ENCODE measurements at regions not wholly inside any gene's neighbourhood (a gene's known extent, or its start where the extent isn't known, plus 50 kb on each side); places are given as distances from the start of the nearest gene placed in this dataset.

DNA sequence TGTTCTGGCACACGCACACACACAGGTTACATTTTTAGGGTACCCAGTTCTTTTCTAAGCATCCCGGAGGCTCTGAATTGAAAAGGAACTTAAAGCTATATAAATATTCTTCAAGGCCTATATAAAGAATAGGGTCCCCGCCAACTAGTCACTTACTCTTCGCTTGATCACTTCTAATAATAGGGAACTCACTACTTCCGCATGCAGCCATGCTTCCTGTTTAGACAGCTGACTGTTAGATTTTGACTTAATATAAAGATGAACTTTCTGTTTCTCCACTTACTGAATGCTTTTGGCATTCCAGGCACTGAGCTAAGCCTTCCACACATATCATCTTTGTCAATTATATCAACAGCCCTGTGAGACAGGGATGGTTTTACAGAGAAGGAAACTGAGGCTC, 259.6 kb downstream of the TSHZ3 start:
- Histone ChIP-seq H3K9me3 (no peaks in the 10 kb centered on the region), H3K36me3 (no peaks in the 10 kb centered on the region), H3K4me1 (no peaks in the 10 kb centered on the region), H3K27me3 (no peaks in the 10 kb centered on the region), H3K27ac (peak overlapping the region in 1 of 4 donors; percentile 2), H3K4me3 (no peak overlapping the region)
- no peak for TF ChIP-seq POLR2A (IDR thresholded peaks at IDR 0.05)
- TF ChIP-seq, protein P1, sequence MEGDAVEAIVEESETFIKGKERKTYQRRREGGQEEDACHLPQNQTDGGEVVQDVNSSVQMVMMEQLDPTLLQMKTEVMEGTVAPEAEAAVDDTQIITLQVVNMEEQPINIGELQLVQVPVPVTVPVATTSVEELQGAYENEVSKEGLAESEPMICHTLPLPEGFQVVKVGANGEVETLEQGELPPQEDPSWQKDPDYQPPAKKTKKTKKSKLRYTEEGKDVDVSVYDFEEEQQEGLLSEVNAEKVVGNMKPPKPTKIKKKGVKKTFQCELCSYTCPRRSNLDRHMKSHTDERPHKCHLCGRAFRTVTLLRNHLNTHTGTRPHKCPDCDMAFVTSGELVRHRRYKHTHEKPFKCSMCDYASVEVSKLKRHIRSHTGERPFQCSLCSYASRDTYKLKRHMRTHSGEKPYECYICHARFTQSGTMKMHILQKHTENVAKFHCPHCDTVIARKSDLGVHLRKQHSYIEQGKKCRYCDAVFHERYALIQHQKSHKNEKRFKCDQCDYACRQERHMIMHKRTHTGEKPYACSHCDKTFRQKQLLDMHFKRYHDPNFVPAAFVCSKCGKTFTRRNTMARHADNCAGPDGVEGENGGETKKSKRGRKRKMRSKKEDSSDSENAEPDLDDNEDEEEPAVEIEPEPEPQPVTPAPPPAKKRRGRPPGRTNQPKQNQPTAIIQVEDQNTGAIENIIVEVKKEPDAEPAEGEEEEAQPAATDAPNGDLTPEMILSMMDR (IDR thresholded peaks at IDR 0.05), result no peak
- WGBS, 2 donors, result 59 to 82% methylated on average over 5 of the region's 5 CpGs
- intact Hi-C loops (cut with DNase I), result no loop called here
- no peak for DNase-seq

DNA sequence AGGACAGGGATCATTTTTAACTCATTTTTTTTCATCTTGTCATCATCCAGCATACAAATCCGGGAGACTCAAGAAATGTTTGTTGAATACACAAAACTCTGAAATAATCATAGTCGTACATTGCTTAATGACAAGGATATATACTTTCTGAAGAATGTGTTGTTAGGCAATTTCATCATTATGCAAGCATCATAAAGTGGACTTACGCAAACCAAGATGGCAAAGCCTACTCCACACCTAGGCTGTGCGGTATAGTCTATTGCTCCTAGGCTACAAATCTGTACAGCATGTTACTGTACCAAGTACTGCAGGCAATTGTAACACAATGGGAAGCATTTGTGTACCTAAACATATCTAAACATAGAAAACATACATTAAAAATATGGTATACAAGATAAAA, 264.1 kb downstream of the TSHZ3 start:
- 82 to 89% methylated on average over 4 of the region's 4 CpGs for WGBS, 2 donors
- DNase-seq, result no peak
- no peaks in the 10 kb centered on the region for H3K36me3 ChIP-seq
- TF ChIP-seq, protein P1 (IDR thresholded peaks at IDR 0.05), result no peak
- TF ChIP-seq POLR2A (IDR thresholded peaks at IDR 0.05), result no peak
- H3K4me1 ChIP-seq, result no peaks in the 10 kb centered on the region
- H3K4me3 ChIP-seq, result no peak overlapping the region
- intact Hi-C loops (cut with DNase I), result no loop called here
- H3K27me3 ChIP-seq, result no peaks in the 10 kb centered on the region
- H3K27ac ChIP-seq, result no peak overlapping the region
- no peaks in the 10 kb centered on the region for H3K9me3 ChIP-seq

DNA sequence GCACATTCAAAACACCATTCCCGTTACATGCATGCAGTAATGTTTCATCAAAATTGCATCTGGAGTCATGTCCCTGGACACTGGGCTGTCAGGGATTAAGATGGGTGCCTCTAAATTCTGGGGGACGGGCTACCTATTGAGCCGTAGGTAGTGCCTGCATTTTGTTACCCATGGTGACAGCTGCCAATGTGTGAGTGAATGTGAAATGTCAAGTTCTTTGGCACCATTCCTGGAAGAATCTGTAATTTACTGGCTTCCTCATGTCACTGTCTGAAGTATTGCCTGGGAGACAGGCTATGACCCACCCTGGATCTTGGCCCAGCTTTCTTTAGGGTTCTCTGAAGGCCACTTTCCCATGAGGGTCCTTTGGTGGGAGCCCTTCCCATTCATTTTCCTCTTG, 266.1 kb downstream of the TSHZ3 start:
- H3K27me3 ChIP-seq, result no peaks in the 10 kb centered on the region
- H3K27ac ChIP-seq, result no peak overlapping the region
- WGBS, 2 donors, result 51 to 68% methylated on average over 3 of the region's 3 CpGs
- no peak overlapping the region for H3K4me3 ChIP-seq
- DNase-seq, result no peak
- intact Hi-C loops (cut with DNase I), result no loop called here
- no peaks in the 10 kb centered on the region for H3K4me1 ChIP-seq
- no peaks in the 10 kb centered on the region for H3K9me3 ChIP-seq
- TF ChIP-seq, protein P1 (IDR thresholded peaks at IDR 0.05), result no peak
- H3K36me3 ChIP-seq, result no peaks in the 10 kb centered on the region

DNA sequence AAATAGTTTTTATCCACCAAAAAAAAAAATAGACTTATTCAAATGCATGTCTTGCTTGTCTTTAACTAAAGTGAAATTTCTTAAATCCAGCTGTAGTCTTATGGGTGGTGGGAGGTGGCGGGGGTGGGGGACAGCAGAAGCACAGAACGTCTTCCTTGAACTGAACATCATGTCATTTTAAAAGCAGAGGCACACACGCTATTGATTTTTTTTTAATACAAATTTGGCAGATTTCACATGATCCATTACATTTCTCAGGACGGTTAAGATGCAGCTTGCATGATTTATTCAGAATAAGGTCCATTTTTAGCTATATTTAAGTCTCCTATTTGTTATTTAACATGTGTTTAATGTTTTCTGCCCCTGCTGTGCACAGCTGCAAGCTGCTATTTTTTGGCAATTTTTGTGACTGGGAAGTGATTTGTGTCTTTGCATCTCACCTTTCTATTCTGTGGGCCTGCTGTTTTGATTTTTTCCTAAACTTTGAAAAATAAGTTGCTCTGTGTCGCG, 274.0 kb downstream of the TSHZ3 start:
- 47 to 63% methylated on average over 5 to 6 of the region's 6 CpGs for WGBS, 2 donors
- intact Hi-C loops (cut with DNase I), result no loop called here
- no peaks in the 10 kb centered on the region for H3K9me3 ChIP-seq
- H3K4me1 ChIP-seq, result no peaks in the 10 kb centered on the region
- no peaks in the 10 kb centered on the region for H3K36me3 ChIP-seq
- TF ChIP-seq POLR2A (IDR thresholded peaks at IDR 0.05), result no peak
- TF ChIP-seq, protein P1 (IDR thresholded peaks at IDR 0.05), result no peak
- no peak overlapping the region for H3K27ac ChIP-seq
- no peak for DNase-seq
- no peak overlapping the region for H3K4me3 ChIP-seq
- peaks cover 0 to 16% (median 0%) of the 10 kb centered on the region in 4 donors for H3K27me3 ChIP-seq

DNA sequence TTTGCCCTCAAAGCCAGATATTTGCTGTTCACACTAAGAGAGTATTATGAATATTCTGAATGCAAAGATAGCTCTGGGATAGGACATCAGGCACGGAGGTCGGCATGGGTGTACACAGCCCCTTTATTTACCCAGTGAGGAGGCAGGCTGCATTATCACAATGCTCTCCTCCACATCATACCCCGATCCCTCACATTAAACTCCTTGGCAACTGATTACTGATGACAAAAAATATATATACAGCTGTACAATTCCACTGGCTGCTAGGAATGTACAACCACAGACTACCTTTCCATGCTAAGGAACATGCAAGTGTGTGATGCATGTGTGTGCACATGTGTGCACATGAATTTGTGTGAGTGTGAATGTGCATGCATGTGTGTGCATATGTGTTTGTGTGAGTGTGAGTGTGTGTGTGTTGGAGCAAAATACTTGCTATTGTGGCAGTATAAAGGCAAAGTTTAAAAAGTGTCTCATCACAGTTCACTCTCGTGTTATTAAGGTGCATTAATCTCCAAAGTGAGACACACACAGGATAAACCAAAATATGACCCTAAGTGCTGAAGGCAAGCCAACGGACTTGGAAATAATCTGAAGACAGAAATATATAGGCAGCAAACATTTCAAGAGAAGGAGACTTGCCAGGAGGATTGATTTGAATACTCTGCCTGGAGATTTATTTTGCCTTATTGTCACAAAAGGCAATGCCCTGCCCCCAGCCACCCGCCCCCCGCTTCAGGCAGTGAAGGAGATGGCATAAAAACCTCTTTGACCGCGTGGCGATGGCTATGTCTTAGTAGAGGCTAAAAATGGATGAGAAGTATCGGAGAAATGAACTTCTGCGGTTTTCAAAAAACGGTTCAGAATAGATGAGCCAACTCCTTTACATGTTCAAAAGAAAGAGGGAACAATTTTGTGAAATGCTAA, 274.8 kb downstream of the TSHZ3 start:
- DNase-seq, result no peak
- intact Hi-C loops (cut with DNase I), result no loop called here
- Histone ChIP-seq H3K4me1 (no peaks in the 10 kb centered on the region), H3K36me3 (no peaks in the 10 kb centered on the region), H3K4me3 (no peak overlapping the region), H3K9me3 (no peaks in the 10 kb centered on the region), H3K27ac (no peak overlapping the region), H3K27me3 (peaks cover 0 to 16% (median 0%) of the 10 kb centered on the region in 4 donors)
- TF ChIP-seq, protein P1 (IDR thresholded peaks at IDR 0.05), result no peak
- TF ChIP-seq POLR2A (IDR thresholded peaks at IDR 0.05), result no peak
- WGBS, 2 donors, result 41 to 46% methylated on average over 13 of the region's 13 CpGs
